Duodenal mucosa (tissue), 2 donors: ENCODE measurements at regions not wholly inside any gene's neighbourhood (a gene's known extent, or its start where the extent isn't known, plus 50 kb on each side); places are given as distances from the start of the nearest gene placed in this dataset.

Experiments
- H3K27ac ChIP-seq: one replicate; pipeline ENCODE4 v1.7.0; 2013; ENCODE audit warnings: low read depth, low read length
- H3K27me3 ChIP-seq, 2 donors: one replicate each; pipeline ENCODE4 v1.7.0; 2013; ENCODE audit warnings: low read length in 2 of 2, control low read depth in 1 of 2; ENCODE audit not compliant: insufficient read depth in 2 of 2, control insufficient read depth in 1 of 2
- H3K36me3 ChIP-seq, 2 donors: one replicate each; pipeline ENCODE4 v1.7.0; 2013; ENCODE audit warnings: low read length in 2 of 2, control low read depth in 1 of 2; ENCODE audit not compliant: insufficient read depth in 2 of 2, control insufficient read depth in 1 of 2
- H3K4me1 ChIP-seq, 2 donors: one replicate each; pipeline ENCODE4 v1.7.0; 2013; ENCODE audit warnings: low read length in 2 of 2, control low read depth in 1 of 2; ENCODE audit not compliant: insufficient read depth in 2 of 2, control insufficient read depth in 1 of 2
- H3K4me3 ChIP-seq, 2 donors: one replicate each; pipeline ENCODE4 v1.7.0; 2013; ENCODE audit warnings: low read length in 2 of 2, low read depth in 1 of 2
- H3K9ac ChIP-seq, 2 donors: one replicate each; pipeline ENCODE4 v1.7.0; 2013; ENCODE audit warnings: low read length in 2 of 2, low read depth in 1 of 2
- H3K9me3 ChIP-seq, 2 donors: one replicate each; pipeline ENCODE4 v1.7.0; 2013; ENCODE audit warnings: low read length in 2 of 2, control low read depth in 1 of 2; ENCODE audit not compliant: control insufficient read depth in 1 of 2

GRCh38 chr15:39486621-39487457, 94.0 kb upstream of the THBS1 start:
- Histone ChIP-seq H3K36me3 (no peaks in the 10 kb centered on the region), H3K4me3 (no peak overlapping the region), H3K9me3 (no peaks in the 10 kb centered on the region), H3K27ac (no peak overlapping the region), H3K4me1 (peaks cover 0 to 6% of the 10 kb centered on the region in 2 donors), H3K9ac (no peak overlapping the region), H3K27me3 (no peaks in the 10 kb centered on the region)

DNA sequence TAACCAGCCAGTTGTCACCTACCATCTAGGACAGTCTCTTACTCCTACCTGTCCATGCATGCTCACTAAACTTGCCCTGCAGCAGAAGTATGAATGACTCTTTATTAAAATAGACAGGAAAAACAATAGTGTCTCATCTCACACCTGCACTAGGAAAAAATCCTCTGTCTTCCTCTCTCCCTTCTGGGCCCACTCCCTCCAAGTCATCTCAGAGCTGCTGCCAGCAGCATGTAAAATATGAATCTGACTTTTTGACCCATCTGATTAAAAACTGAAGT, 93.5 kb upstream of the THBS1 start:
- Histone ChIP-seq H3K9me3 (no peaks in the 10 kb centered on the region), H3K4me3 (no peak overlapping the region), H3K36me3 (no peaks in the 10 kb centered on the region), H3K27ac (no peak overlapping the region), H3K9ac (no peak overlapping the region), H3K4me1 (peaks cover 0 to 6% of the 10 kb centered on the region in 2 donors), H3K27me3 (no peaks in the 10 kb centered on the region)

GRCh38 chr15:39488516-39488915, 92.4 kb upstream of the THBS1 start:
- Histone ChIP-seq H3K27me3 (no peaks in the 10 kb centered on the region), H3K4me3 (no peak overlapping the region), H3K9me3 (no peaks in the 10 kb centered on the region), H3K9ac (no peak overlapping the region), H3K36me3 (no peaks in the 10 kb centered on the region), H3K27ac (no peak overlapping the region), H3K4me1 (peaks cover 0 to 6% of the 10 kb centered on the region in 2 donors)

GRCh38 chr15:39488961-39489360, 91.9 kb upstream of the THBS1 start:
- Histone ChIP-seq H3K9ac (no peak overlapping the region), H3K36me3 (no peaks in the 10 kb centered on the region), H3K4me3 (no peak overlapping the region), H3K27ac (no peak overlapping the region), H3K27me3 (no peaks in the 10 kb centered on the region), H3K9me3 (no peaks in the 10 kb centered on the region), H3K4me1 (peaks cover 0 to 6% of the 10 kb centered on the region in 2 donors)

GRCh38 chr15:39491115-39491885, 89.6 kb upstream of the THBS1 start:
- Histone ChIP-seq H3K4me1 (peaks cover 0 to 6% of the 10 kb centered on the region in 2 donors), H3K27me3 (no peaks in the 10 kb centered on the region), H3K9ac (no peak overlapping the region), H3K27ac (no peak overlapping the region), H3K4me3 (no peak overlapping the region), H3K36me3 (no peaks in the 10 kb centered on the region), H3K9me3 (no peaks in the 10 kb centered on the region)

- Histone ChIP-seq H3K27ac (no peak overlapping the region), H3K36me3 (no peaks in the 10 kb centered on the region), H3K4me3 (no peak overlapping the region), H3K27me3 (no peaks in the 10 kb centered on the region), H3K4me1 (peaks cover 0 to 6% of the 10 kb centered on the region in 2 donors), H3K9ac (no peak overlapping the region), H3K9me3 (no peaks in the 10 kb centered on the region)
Measured at GRCh38 chr15:39491886-39492490, 88.9 kb upstream of the THBS1 start.

GRCh38 chr15:39493424-39494067, 87.3 kb upstream of the THBS1 start:
- no peaks in the 10 kb centered on the region for H3K36me3 ChIP-seq
- no peak overlapping the region for H3K4me3 ChIP-seq
- no peaks in the 10 kb centered on the region for H3K9me3 ChIP-seq
- H3K4me1 ChIP-seq: no peaks in the 10 kb centered on the region
- H3K27me3 ChIP-seq: no peaks in the 10 kb centered on the region
- H3K27ac ChIP-seq: no peak overlapping the region
- H3K9ac ChIP-seq: no peak overlapping the region

DNA sequence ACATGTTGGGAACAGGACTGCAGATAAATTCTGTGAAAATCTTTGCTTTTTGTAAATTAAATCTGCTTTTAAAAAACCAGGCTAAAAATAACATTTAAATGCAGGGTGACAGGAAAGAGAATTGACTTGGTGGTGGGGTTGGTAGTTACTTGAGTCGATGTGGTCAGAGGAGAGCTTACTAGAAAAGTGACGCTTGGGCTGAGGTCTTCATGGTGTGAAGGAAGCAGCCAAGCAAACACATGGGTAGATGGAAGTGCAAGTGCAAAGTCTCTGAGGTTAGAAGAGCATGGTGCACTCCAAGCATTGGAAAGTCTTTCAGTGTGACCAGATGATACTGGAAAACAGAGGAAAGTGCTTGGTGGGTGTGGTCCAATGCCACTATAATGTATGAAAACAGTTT, 86.4 kb upstream of the THBS1 start:
- Histone ChIP-seq H3K27me3 (no peaks in the 10 kb centered on the region), H3K9ac (no peak overlapping the region), H3K9me3 (no peaks in the 10 kb centered on the region), H3K4me1 (no peaks in the 10 kb centered on the region), H3K36me3 (no peaks in the 10 kb centered on the region), H3K4me3 (no peak overlapping the region), H3K27ac (no peak overlapping the region)

GRCh38 chr15:39495871-39496840, 84.7 kb upstream of the THBS1 start:
- Histone ChIP-seq H3K9me3 (no peaks in the 10 kb centered on the region), H3K4me1 (no peaks in the 10 kb centered on the region), H3K27me3 (no peaks in the 10 kb centered on the region), H3K27ac (no peak overlapping the region), H3K4me3 (no peak overlapping the region), H3K36me3 (no peaks in the 10 kb centered on the region), H3K9ac (no peak overlapping the region)
